Smooth muscle cell (in vitro differentiated cells): ENCODE measurements at regions not wholly inside any gene's neighbourhood (a gene's known extent, or its start where the extent isn't known, plus 50 kb on each side); places are given as distances from the start of the nearest gene placed in this dataset.

ENCODE experiments used
- DNase-seq: peaks from one replicate; lab custom pipeline; 2025; ENCODE audit not compliant: unreplicated experiment; lab: John Stamatoyannopoulos, UW
- H2AFZ ChIP-seq: fragments of 200-600 bp; sonication (generic); 2 replicates; pipeline ENCODE4 v1.6.0; 2016; ENCODE audit warnings: antibody characterized with exemption, low read depth, mild to moderate bottlenecking
- H3F3A ChIP-seq: fragments of 200-600 bp; sonication (generic); 2 replicates; pipeline ENCODE4 v1.6.0; 2017; ENCODE audit warnings: antibody characterized with exemption, low read depth
- H3K27ac ChIP-seq: fragments of 200-600 bp; sonication (generic); 2 replicates; pipeline ENCODE4 v1.5.1; 2016; ENCODE audit warnings: low read depth, mild to moderate bottlenecking
- H3K27me3 ChIP-seq: fragments of 200-600 bp; sonication (generic); 2 replicates; pipeline ENCODE4 v1.6.1; 2016; ENCODE audit warnings: low read depth, mild to moderate bottlenecking
- H3K36me3 ChIP-seq: fragments of 200-600 bp; sonication (generic); 2 replicates; pipeline ENCODE4 v1.5.1; 2016; ENCODE audit warnings: low read depth
- H3K4me1 ChIP-seq: fragments of 200-600 bp; sonication (generic); 2 replicates; pipeline ENCODE4 v1.5.1; 2016; ENCODE audit warnings: low read depth
- H3K4me2 ChIP-seq: fragments of 200-600 bp; sonication (generic); 2 replicates; pipeline ENCODE4 v1.6.0; 2016; ENCODE audit warnings: mild to moderate bottlenecking
- H3K4me3 ChIP-seq: fragments of 200-600 bp; sonication (generic); 2 replicates; pipeline ENCODE4 v1.5.1; 2016; ENCODE audit warnings: mild to moderate bottlenecking
- H3K79me2 ChIP-seq: fragments of 200-600 bp; sonication (generic); 2 replicates; pipeline ENCODE4 v1.6.0; 2016; ENCODE audit warnings: low read depth, mild to moderate bottlenecking
- H3K9ac ChIP-seq: fragments of 200-600 bp; sonication (generic); 2 replicates; pipeline ENCODE4 v1.6.0; 2016; ENCODE audit warnings: low read depth
- H3K9me3 ChIP-seq: fragments of 200-600 bp; sonication (generic); replicated peaks from 2 replicates; pipeline ENCODE4 v1.5.1; 2016; ENCODE audit warnings: low read depth
- H4K20me1 ChIP-seq: fragments of 200-600 bp; sonication (generic); 2 replicates; pipeline ENCODE4 v1.6.0; 2016; ENCODE audit warnings: low read depth
- WGBS: methylation state at CpG from one replicate; pipeline ENCODE4 v1.1.7; 2016; ENCODE audit warnings: low lambda C conversion rate; 5-methylcytosine and 5-hydroxymethylcytosine counted together
- TF ChIP-seq, protein P1 (sequence below): fragments of 200-600 bp; sonication (generic); IDR thresholded peaks from 2 replicates; pipeline ENCODE4 v1.5.1; 2017; ENCODE audit warnings: borderline replicate concordance, mild to moderate bottlenecking, antibody characterized with exemption; ENCODE audit not compliant: insufficient read depth, poor library complexity, severe bottlenecking

DNA sequence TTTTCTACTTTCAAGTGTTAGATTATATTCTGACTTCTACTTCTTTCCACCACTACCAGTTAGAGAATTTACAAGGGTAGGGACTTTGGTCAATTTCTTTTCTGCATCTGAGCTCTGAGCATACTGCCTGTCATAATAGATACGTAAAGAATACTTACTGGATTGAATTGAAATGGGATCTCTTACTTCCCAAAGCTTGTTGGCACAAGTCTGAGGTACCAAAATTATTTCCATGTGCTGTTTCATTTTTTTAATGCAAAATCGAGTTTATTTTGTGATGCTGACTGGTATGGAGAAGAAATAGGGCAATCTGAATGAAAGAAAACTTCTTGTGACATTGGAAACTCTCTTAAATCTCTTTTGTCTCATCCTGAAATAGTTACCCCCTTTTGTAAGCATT lies 428.9 kb downstream of the SPATA31D1 start:
- Histone ChIP-seq H3K9me3 (no peaks in the 10 kb centered on the region), H3K4me3 (no peak overlapping the region), H2AFZ (no peak overlapping the region), H3K4me2 (no peak overlapping the region), H3F3A (no peaks in the 10 kb centered on the region), H3K27ac (no peak overlapping the region), H3K36me3 (no peaks in the 10 kb centered on the region), H3K27me3 (no peaks in the 10 kb centered on the region), H3K4me1 (no peaks in the 10 kb centered on the region), H3K79me2 (no peaks in the 10 kb centered on the region), H3K9ac (no peak overlapping the region), H4K20me1 (no peaks in the 10 kb centered on the region)
- WGBS: 79% methylated on average over 2 of the region's 2 CpGs
- DNase-seq: no peak
- TF ChIP-seq, protein P1, sequence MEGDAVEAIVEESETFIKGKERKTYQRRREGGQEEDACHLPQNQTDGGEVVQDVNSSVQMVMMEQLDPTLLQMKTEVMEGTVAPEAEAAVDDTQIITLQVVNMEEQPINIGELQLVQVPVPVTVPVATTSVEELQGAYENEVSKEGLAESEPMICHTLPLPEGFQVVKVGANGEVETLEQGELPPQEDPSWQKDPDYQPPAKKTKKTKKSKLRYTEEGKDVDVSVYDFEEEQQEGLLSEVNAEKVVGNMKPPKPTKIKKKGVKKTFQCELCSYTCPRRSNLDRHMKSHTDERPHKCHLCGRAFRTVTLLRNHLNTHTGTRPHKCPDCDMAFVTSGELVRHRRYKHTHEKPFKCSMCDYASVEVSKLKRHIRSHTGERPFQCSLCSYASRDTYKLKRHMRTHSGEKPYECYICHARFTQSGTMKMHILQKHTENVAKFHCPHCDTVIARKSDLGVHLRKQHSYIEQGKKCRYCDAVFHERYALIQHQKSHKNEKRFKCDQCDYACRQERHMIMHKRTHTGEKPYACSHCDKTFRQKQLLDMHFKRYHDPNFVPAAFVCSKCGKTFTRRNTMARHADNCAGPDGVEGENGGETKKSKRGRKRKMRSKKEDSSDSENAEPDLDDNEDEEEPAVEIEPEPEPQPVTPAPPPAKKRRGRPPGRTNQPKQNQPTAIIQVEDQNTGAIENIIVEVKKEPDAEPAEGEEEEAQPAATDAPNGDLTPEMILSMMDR: no peak

DNA sequence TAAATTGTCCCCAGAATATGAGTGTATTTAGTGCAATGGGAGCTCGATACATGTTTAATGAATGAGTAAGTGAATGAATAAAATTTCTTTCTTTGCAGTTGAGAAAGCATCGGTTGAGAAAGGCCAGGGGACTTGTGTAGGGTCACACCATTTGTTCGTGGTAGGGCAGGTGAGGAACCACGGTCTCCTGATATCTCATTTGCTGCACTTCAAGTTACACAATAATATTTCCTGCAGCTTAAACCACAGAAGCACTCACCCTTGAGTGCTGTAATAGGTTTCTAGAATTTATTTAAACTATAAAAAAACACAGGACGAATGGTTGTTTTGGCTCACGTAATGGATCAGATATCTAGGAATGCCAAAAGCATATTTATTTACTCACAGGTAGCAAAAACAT lies 429.8 kb downstream of the SPATA31D1 start:
- H2AFZ ChIP-seq: no peak overlapping the region
- H3K27ac ChIP-seq: no peak overlapping the region
- H4K20me1 ChIP-seq: no peaks in the 10 kb centered on the region
- no peaks in the 10 kb centered on the region for H3K27me3 ChIP-seq
- no peak overlapping the region for H3K4me3 ChIP-seq
- no peaks in the 10 kb centered on the region for H3K9me3 ChIP-seq
- TF ChIP-seq, protein P1: no peak
- H3K79me2 ChIP-seq: no peaks in the 10 kb centered on the region
- no peaks in the 10 kb centered on the region for H3K36me3 ChIP-seq
- H3K4me2 ChIP-seq: no peak overlapping the region
- WGBS: 94% methylated on average over 6 of the region's 6 CpGs
- H3K4me1 ChIP-seq: no peaks in the 10 kb centered on the region
- H3K9ac ChIP-seq: no peak overlapping the region
- no peak for DNase-seq
- no peaks in the 10 kb centered on the region for H3F3A ChIP-seq

DNA sequence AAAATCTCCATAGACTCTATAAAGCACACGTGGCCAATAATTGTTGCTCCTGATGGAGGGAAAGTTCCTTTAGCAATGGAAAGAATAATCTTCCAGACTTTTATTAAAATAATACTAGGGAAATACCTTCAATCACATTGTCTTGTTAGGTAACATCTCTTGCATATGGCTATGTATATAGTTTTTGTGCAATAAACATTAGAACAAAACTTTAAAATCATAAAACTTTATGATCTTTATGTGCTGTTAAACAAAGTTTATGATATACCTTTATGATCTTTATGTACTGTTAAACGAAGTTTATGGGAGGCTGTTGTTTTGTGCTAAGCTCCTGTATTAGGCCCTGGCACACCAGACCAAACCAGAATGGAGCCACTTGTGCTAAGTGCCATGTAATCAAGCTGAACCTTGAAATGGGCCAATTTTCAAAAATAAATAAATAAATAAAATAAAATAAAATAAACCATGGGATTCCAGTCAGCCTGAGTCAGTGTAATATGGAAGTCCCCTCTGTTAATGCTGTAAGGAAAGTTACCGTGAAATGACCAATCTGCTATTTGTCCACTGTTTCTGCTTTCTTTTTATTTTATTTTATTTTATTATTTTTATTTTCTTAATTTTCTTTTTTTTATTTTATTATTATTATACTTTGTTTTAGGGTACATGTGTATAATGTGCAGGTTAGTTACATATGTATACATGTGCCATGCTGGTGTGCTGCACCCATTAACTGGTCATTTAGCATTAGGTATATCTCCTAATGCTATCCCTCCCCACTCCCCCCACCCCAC lies 431.3 kb downstream of the SPATA31D1 start:
- no peaks in the 10 kb centered on the region for H3K9me3 ChIP-seq
- WGBS: 90% methylated on average over 3 of the region's 3 CpGs
- no peak for DNase-seq

More for the DNA sequence above, 431.3 kb downstream of the SPATA31D1 start:
- Histone ChIP-seq H3K9ac (no peak overlapping the region), H3K36me3 (no peaks in the 10 kb centered on the region), H3K4me3 (no peak overlapping the region), H4K20me1 (no peaks in the 10 kb centered on the region), H3K79me2 (no peaks in the 10 kb centered on the region), H3K27me3 (no peaks in the 10 kb centered on the region), H3K27ac (no peak overlapping the region), H2AFZ (no peak overlapping the region), H3K4me2 (no peak overlapping the region), H3K4me1 (no peaks in the 10 kb centered on the region), H3F3A (no peaks in the 10 kb centered on the region)
- TF ChIP-seq, protein P1: no peak
